B cell (primary cell): ENCODE measurements at regions not wholly inside any gene's neighbourhood (a gene's known extent, or its start where the extent isn't known, plus 50 kb on each side); places are given as distances from the start of the nearest gene placed in this dataset.

Experiments
- ATAC-seq: fragments of 200-7000 bp; cut with Tn5 transposase; one replicate; pipeline ENCODE4 v1.10.0; 2021; ENCODE audit warnings: low read depth, mild to moderate bottlenecking, moderate number of reproducible peaks, moderate library complexity
- CTCF ChIA-PET: fragments of 350-600 bp; sonication (Branson Sonifier 250); formaldehyde crosslinking; loops from one replicate; lab custom pipeline; 2021; ENCODE audit warnings: antibody characterized with exemption, inconsistent platforms; lab: Charles Lee
- POLR2A ChIA-PET: fragments of 350-600 bp; sonication (Branson Sonifier 250); formaldehyde crosslinking; loops from one replicate; lab custom pipeline; 2021; ENCODE audit warnings: antibody characterized with exemption; lab: Charles Lee
- DNase-seq: peaks from one replicate; pipeline ENCODE4 v3.0.0; 2013
- H2AFZ ChIP-seq: 2 replicates; pipeline ENCODE4 v1.6.1; 2012; ENCODE audit warnings: mild to moderate bottlenecking, low read depth, low read length; ENCODE audit not compliant: insufficient read depth, poor library complexity, severe bottlenecking
- H3K27ac ChIP-seq, 2 donors: 1 replicate in 1 of 2; 2 replicates in 1 of 2; pipeline ENCODE4 v1.5.1; 2012 to 2013; ENCODE audit warnings: low read length in 2 of 2, mild to moderate bottlenecking in 2 of 2, moderate library complexity in 1 of 2
- H3K27me3 ChIP-seq, 4 experiments: fragments of 200-600 bp in 1 of 4; sonication (generic) in 1 of 4; replicated peaks in 1 of 4; 1 replicate in 2 of 4; 2 replicates in 2 of 4; pipeline versions ENCODE4 v1.6.1 to v1.7.0; 2013 to 2016; ENCODE audit warnings: low read length in 3 of 4, mild to moderate bottlenecking in 2 of 4, mixed read lengths in 1 of 4, moderate library complexity in 1 of 4; ENCODE audit not compliant: insufficient read depth in 4 of 4, control insufficient read depth in 3 of 4; ENCODE audit errors: control extremely low read depth in 1 of 4
- H3K36me3 ChIP-seq, 2 experiments: replicated peaks in 1 of 2; 1 replicate in 1 of 2; 2 replicates in 1 of 2; pipeline versions ENCODE4 v1.6.1 to v1.7.1; 2013; ENCODE audit warnings: low read length in 1 of 2; ENCODE audit not compliant: insufficient read depth in 2 of 2, control insufficient read depth in 1 of 2; ENCODE audit errors: control extremely low read depth in 1 of 2, extremely low read depth in 1 of 2
- H3K4me1 ChIP-seq, 2 donors: fragments of 200-600 bp in 1 of 2; sonication (generic) in 1 of 2; 1 replicate in 1 of 2; 2 replicates in 1 of 2; pipeline versions ENCODE4 v1.5.1 to v1.6.1; 2013 to 2017; ENCODE audit warnings: low read length in 2 of 2; ENCODE audit not compliant: control insufficient read depth in 2 of 2, insufficient read depth in 2 of 2
- H3K4me2 ChIP-seq: replicated peaks from 2 replicates; pipeline ENCODE3; 2012; ENCODE audit warnings: mild to moderate bottlenecking, low read depth, low read length; ENCODE audit not compliant: poor library complexity, severe bottlenecking
- H3K4me3 ChIP-seq, 5 experiments: fragments of 200-600 bp in 1 of 5; sonication (generic) in 1 of 5; 1 replicate in 3 of 5; 2 replicates in 2 of 5; pipeline versions ENCODE4 v1.5.1 to v1.7.0; 2011 to 2016; ENCODE audit warnings: low read length in 4 of 5, mild to moderate bottlenecking in 4 of 5, low read depth in 2 of 5, control low read depth in 1 of 5, moderate library complexity in 1 of 5; ENCODE audit not compliant: insufficient read depth in 1 of 5; ENCODE audit errors: control extremely low read depth in 1 of 5, extremely low read depth in 1 of 5
- H3K79me2 ChIP-seq: fragments of 200-600 bp; sonication (generic); one replicate; pipeline ENCODE4 v1.6.0; 2016; ENCODE audit warnings: low read length; ENCODE audit not compliant: control insufficient read depth, insufficient read depth
- H3K9ac ChIP-seq: fragments of 200-600 bp; sonication (generic); 2 replicates; pipeline ENCODE4 v1.6.1; 2017; ENCODE audit warnings: mild to moderate bottlenecking, low read length, moderate library complexity
- H3K9me3 ChIP-seq, 3 donors: one replicate each; pipeline versions ENCODE4 v1.6.1 to v1.7.1; 2013; ENCODE audit warnings: low read length in 2 of 3; ENCODE audit not compliant: control insufficient read depth in 2 of 3, insufficient read depth in 1 of 3; ENCODE audit errors: control extremely low read depth in 1 of 3
- H4K20me1 ChIP-seq: 2 replicates; pipeline ENCODE4 v1.6.0; 2012; ENCODE audit warnings: mild to moderate bottlenecking, low read length; ENCODE audit not compliant: insufficient read depth, control insufficient read depth, poor library complexity, severe bottlenecking
- H3K27ac Mint-ChIP-seq: one replicate; pipeline ENCODE4 v1.8.0; 2021; ENCODE audit warnings: mixed read lengths
- H3K27me3 Mint-ChIP-seq: one replicate; pipeline ENCODE4 v1.8.0; 2021; ENCODE audit warnings: mixed read lengths
- H3K4me1 Mint-ChIP-seq: one replicate; pipeline ENCODE4 v1.8.0; 2021; ENCODE audit warnings: mixed read lengths
- H3K4me3 Mint-ChIP-seq: one replicate; pipeline ENCODE4 v1.8.0; 2021; ENCODE audit warnings: mixed read lengths
- H3K9me3 Mint-ChIP-seq: one replicate; pipeline ENCODE4 v1.8.0; 2022; ENCODE audit warnings: mixed read lengths; ENCODE audit not compliant: insufficient read depth
- EZH2 ChIP-seq: IDR thresholded peaks from 2 replicates; pipeline ENCODE4 v1.6.1; 2012; ENCODE audit warnings: borderline replicate concordance, low read depth, mild to moderate bottlenecking, moderate library complexity, low read length; ENCODE audit not compliant: insufficient read depth, poor library complexity, severe bottlenecking
- WGBS: methylation state at CpG from one replicate; pipeline ENCODE4 v1.1.5; 2013; ENCODE audit warnings: missing lambda C conversion rate; ENCODE audit not compliant: insufficient coverage; 5-methylcytosine and 5-hydroxymethylcytosine counted together
- intact Hi-C: fragments of 100-400 bp; cut with micrococcal nuclease; formaldehyde crosslinking; loops from one replicate; pipeline ENCODE4 v1.10.0; 2022
- TF ChIP-seq, protein P1 (sequence below): fragments of 200-600 bp; IDR thresholded peaks from one replicate; pipeline ENCODE4 v1.8.0; 2022; ENCODE audit warnings: antibody characterized with exemption, mild to moderate bottlenecking

DNA sequence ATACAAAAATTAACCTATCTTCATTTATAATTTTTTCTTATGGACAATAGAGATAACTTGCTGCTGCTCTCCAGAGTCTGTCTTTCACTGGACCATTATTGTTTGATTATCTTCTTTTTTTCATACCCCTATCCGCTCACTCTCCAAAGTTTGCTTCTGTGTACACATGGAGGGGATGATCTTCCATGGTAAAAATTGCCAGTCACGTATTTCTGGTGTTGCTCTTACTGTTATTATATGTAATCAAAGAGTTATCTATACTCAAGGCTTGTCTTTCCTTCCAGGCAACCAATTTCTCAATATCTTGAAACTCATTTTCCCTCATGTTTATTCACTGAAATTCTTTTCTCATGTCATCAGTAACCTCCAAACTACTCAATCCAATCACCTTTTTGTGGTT, 817.8 kb upstream of the NECTIN3 start:
- Histone ChIP-seq H3K27me3 (no peaks in the 10 kb centered on the region), H3K79me2 (no peaks in the 10 kb centered on the region), H2AFZ (no peak overlapping the region), H3K4me2 (no peak overlapping the region), H3K27ac (no peak overlapping the region), H3K4me3 (no peak overlapping the region), H3K9ac (no peak overlapping the region), H3K36me3 (no peaks in the 10 kb centered on the region), H4K20me1 (no peaks in the 10 kb centered on the region), H3K4me1 (no peaks in the 10 kb centered on the region), H3K9me3 (no peaks in the 10 kb centered on the region)
- H3K4me3 Mint-ChIP-seq: no peak overlapping the region
- peaks cover 3% of the 10 kb centered on the region for H3K9me3 Mint-ChIP-seq
- ChIA-PET CTCF (no interaction called here), POLR2A (no interaction called here)
- H3K4me1 Mint-ChIP-seq: no peaks in the 10 kb centered on the region
- ATAC-seq (no peak), DNase-seq (no peak)
- intact Hi-C loops: no loop called here
- no peak overlapping the region for H3K27ac Mint-ChIP-seq
- WGBS: no CpG with 5 or more reads among the region's 2 CpGs
- TF ChIP-seq, protein P1, sequence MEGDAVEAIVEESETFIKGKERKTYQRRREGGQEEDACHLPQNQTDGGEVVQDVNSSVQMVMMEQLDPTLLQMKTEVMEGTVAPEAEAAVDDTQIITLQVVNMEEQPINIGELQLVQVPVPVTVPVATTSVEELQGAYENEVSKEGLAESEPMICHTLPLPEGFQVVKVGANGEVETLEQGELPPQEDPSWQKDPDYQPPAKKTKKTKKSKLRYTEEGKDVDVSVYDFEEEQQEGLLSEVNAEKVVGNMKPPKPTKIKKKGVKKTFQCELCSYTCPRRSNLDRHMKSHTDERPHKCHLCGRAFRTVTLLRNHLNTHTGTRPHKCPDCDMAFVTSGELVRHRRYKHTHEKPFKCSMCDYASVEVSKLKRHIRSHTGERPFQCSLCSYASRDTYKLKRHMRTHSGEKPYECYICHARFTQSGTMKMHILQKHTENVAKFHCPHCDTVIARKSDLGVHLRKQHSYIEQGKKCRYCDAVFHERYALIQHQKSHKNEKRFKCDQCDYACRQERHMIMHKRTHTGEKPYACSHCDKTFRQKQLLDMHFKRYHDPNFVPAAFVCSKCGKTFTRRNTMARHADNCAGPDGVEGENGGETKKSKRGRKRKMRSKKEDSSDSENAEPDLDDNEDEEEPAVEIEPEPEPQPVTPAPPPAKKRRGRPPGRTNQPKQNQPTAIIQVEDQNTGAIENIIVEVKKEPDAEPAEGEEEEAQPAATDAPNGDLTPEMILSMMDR: no peak
- no peak for TF ChIP-seq EZH2
- H3K27me3 Mint-ChIP-seq: no peaks in the 10 kb centered on the region

DNA sequence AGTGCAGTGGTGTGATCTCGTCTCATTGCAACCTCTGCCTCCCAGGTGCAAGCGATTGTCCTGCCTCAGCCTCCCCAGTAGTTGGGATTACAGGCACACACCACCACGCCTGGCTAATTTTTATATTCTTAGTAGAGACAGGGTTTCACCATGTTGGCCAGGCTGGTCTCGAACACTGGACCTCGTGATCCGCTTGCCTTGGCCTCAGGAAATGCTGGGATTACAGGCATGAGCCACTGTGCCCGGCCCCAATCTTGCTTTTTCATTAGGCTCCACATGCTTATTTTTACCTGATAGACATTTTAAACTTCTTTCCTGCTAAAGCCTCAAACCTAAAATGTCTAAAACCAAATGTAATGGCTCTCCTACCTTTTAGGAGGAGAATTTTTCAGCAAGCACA, 817.0 kb upstream of the NECTIN3 start:
- Histone ChIP-seq H3K27me3 (no peaks in the 10 kb centered on the region), H4K20me1 (no peaks in the 10 kb centered on the region), H3K27ac (no peak overlapping the region), H3K79me2 (no peaks in the 10 kb centered on the region), H3K9me3 (no peaks in the 10 kb centered on the region), H2AFZ (no peak overlapping the region), H3K4me3 (no peak overlapping the region), H3K4me2 (no peak overlapping the region), H3K4me1 (no peaks in the 10 kb centered on the region), H3K9ac (no peak overlapping the region), H3K36me3 (no peaks in the 10 kb centered on the region)
- no peak overlapping the region for H3K4me3 Mint-ChIP-seq
- TF ChIP-seq EZH2: no peak
- TF ChIP-seq, protein P1: no peak
- WGBS: 82% methylated on average over 5 of the region's 7 CpGs
- no peaks in the 10 kb centered on the region for H3K4me1 Mint-ChIP-seq
- CTCF ChIA-PET: no interaction called here
- H3K27me3 Mint-ChIP-seq: no peaks in the 10 kb centered on the region
- DNase-seq (no peak), ATAC-seq (no peak)
- intact Hi-C loops: no loop called here
- H3K9me3 Mint-ChIP-seq: peaks cover 3% of the 10 kb centered on the region
- POLR2A ChIA-PET: no interaction called here
- H3K27ac Mint-ChIP-seq: no peak overlapping the region
